ENCODE measurements at regions not wholly inside any gene's neighbourhood (a gene's known extent, or its start where the extent isn't known, plus 50 kb on each side); places are given as distances from the start of the nearest gene placed in this dataset.
"Not testable (repeated sequence)": the region's sequence is repeated elsewhere in the genome, so short reads cannot be mapped to it uniquely, and the experiment has no call there.

- DNase-seq (ENCODE audit: low read depth in 2 of 2) = peak; percentile 7 to 81
These were observed 87.0 kb downstream of the PLSCR2 start for GRCh38 chr3:146382386-146382785.

GRCh38 chr3:146380046-146380445, 89.3 kb downstream of the PLSCR2 start:
- DNase-seq (ENCODE audit: low read depth in 2 of 2) = no peak

GRCh38 chr3:146375219-146375618, 94.1 kb downstream of the PLSCR2 start:
- DNase-seq (ENCODE audit: low read depth in 2 of 2) = no peak

- no peak for DNase-seq (ENCODE audit: low read depth in 2 of 2)
These were observed 95.2 kb downstream of the PLSCR2 start for GRCh38 chr3:146374146-146374545.

GRCh38 chr3:146371902-146372301, 97.5 kb downstream of the PLSCR2 start:
- no peak for DNase-seq (ENCODE audit: low read depth in 2 of 2)

- no peak for DNase-seq (ENCODE audit: low read depth in 2 of 2)
These were observed 100.4 kb downstream of the PLSCR2 start for GRCh38 chr3:146368882-146369523.

- no peak for DNase-seq (ENCODE audit: low read depth in 2 of 2)
These were observed 108.9 kb upstream of the PLSCR4 start for GRCh38 chr3:146359841-146360240.

GRCh38 chr3:146354421-146354820, 103.5 kb upstream of the PLSCR4 start:
- DNase-seq (ENCODE audit: low read depth in 2 of 2) = not testable (repeated sequence)

- DNase-seq (ENCODE audit: low read depth in 2 of 2) = no peak
These were observed 99.9 kb upstream of the PLSCR4 start for GRCh38 chr3:146350852-146351251.

GRCh38 chr3:146345900-146346299, 95.0 kb upstream of the PLSCR4 start:
- no peak for DNase-seq (ENCODE audit: low read depth in 2 of 2)

GRCh38 chr3:146343551-146343950, 92.6 kb upstream of the PLSCR4 start:
- no peak for DNase-seq (ENCODE audit: low read depth in 2 of 2)

- no peak for DNase-seq (ENCODE audit: low read depth in 2 of 2)
These were observed 92.1 kb upstream of the PLSCR4 start for GRCh38 chr3:146342989-146343388.

GRCh38 chr3:146339349-146339748, 88.4 kb upstream of the PLSCR4 start:
- no peak for DNase-seq (ENCODE audit: low read depth in 2 of 2)

- DNase-seq (ENCODE audit: low read depth in 2 of 2) = no peak
These were observed 87.1 kb upstream of the PLSCR4 start for GRCh38 chr3:146337991-146338390.

- DNase-seq (ENCODE audit: low read depth in 2 of 2) = no peak
These were observed 84.5 kb upstream of the PLSCR4 start for GRCh38 chr3:146335386-146335785.

GRCh38 chr3:146334151-146334550, 83.2 kb upstream of the PLSCR4 start:
- peak; percentile 44 to 73 for DNase-seq (ENCODE audit: low read depth in 2 of 2)

GRCh38 chr3:146331967-146332366, 81.1 kb upstream of the PLSCR4 start:
- no peak for DNase-seq (ENCODE audit: low read depth in 2 of 2)

GRCh38 chr3:146326875-146327543, 76.1 kb upstream of the PLSCR4 start:
- peak; percentile 86 for DNase-seq (ENCODE audit: low read depth in 2 of 2)

GRCh38 chr3:146325170-146325569, 74.3 kb upstream of the PLSCR4 start:
- no peak for DNase-seq (ENCODE audit: low read depth in 2 of 2)

GRCh38 chr3:146322216-146322817, 71.4 kb upstream of the PLSCR4 start:
- peak in 1 of 2 donors; percentile 64 for DNase-seq (ENCODE audit: low read depth in 2 of 2)

- peak in 1 of 2 donors; percentile 40 for DNase-seq (ENCODE audit: low read depth in 2 of 2)
These were observed 64.0 kb upstream of the PLSCR4 start for GRCh38 chr3:146314871-146315270.

- peak; percentile 70 to 95 for DNase-seq (ENCODE audit: low read depth in 2 of 2)
These were observed 62.8 kb upstream of the PLSCR4 start for GRCh38 chr3:146313746-146314111.
